NCI-H2107 treated with DMSO at 0.1 percent for 48 hours (cell line): ENCODE measurements at regions not wholly inside any gene's neighbourhood (a gene's known extent, or its start where the extent isn't known, plus 50 kb on each side); places are given as distances from the start of the nearest gene placed in this dataset.
"Not testable (repeated sequence)": the region's sequence is repeated elsewhere in the genome, so short reads cannot be mapped to it uniquely, and the experiment has no call there.

ENCODE experiments used
- DNase-seq: peaks from one replicate; lab custom pipeline; 2025; ENCODE audit not compliant: unreplicated experiment; lab: John Stamatoyannopoulos, UW

GRCh38 chr14:43877351-43877960 lies 629.6 kb downstream of the FSCB start:
- DNase-seq: no peak

- no peak for DNase-seq
Measured at GRCh38 chr14:43872752-43873655, 634.1 kb downstream of the FSCB start.

GRCh38 chr14:43872222-43872621 lies 634.9 kb downstream of the FSCB start:
- no peak for DNase-seq

GRCh38 chr14:43858981-43859380 lies 648.1 kb downstream of the FSCB start:
- no peak for DNase-seq

DNA sequence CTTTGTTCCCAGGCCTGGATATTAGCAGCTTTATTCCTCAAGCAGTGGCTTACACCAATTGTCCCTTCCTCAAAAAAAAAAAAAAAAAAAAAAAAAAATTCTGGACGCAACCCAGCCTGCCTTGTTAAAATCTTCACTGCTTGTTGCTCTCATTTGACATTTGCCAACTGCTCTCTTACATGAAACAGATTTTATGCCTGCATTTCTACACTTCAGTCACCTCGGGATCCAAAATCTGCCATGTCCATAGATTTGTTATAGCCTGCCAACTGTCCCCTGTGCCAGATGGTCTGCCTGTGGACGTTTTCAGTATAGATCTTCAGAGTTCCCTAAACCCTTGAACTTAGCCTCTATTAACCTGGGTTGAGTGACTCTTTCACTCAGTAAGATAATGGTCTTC lies 651.5 kb downstream of the FSCB start:
- DNase-seq: no peak

DNA sequence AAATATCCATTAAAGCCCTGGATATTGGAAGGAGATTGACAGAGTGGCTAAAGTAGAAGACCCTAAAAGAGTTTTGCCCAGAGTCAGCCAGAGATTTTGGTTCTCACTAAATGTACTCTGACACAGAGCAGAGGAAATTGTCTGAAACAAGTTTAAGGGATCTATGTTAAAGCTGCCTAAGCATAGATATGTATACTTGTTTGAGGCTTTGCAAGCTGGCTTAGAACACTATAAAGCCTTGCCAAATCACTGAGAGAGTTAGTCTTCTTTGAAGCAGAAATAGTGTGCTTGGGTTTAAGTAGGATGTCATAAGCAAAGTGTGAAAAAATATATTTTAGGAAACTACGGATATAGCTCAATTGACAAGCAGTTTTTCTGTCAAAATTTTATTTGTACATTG lies 653.5 kb downstream of the FSCB start:
- DNase-seq: no peak

DNA sequence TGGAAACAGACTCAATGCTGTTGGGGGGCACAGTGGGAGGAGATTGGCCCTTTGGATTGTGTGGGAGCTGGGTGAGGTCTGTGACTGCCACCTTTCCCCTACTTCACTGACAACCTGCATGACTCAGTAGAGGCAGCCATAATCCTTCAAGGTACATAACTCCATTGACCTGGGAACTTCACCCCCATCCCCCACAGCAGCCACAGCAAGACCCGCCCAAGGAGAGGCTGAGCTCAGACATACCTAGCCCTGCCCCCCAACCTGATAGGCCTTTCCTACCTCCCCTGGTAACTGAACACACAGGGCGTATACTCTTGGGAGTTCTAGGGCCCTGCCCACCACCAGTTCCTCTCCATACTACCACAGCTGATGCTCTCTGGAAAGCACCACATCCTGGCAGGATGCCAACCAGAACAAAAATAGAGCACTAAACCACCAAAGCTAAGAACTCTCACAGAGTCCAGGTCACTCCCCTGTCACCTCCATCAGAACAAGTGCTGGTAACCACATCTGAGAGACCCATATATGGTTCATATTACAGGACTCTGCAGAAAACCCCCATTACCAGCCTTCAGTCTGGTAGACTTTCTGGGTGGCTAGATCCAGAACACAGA lies 703.9 kb downstream of the FSCB start:
- DNase-seq: no peak

DNA sequence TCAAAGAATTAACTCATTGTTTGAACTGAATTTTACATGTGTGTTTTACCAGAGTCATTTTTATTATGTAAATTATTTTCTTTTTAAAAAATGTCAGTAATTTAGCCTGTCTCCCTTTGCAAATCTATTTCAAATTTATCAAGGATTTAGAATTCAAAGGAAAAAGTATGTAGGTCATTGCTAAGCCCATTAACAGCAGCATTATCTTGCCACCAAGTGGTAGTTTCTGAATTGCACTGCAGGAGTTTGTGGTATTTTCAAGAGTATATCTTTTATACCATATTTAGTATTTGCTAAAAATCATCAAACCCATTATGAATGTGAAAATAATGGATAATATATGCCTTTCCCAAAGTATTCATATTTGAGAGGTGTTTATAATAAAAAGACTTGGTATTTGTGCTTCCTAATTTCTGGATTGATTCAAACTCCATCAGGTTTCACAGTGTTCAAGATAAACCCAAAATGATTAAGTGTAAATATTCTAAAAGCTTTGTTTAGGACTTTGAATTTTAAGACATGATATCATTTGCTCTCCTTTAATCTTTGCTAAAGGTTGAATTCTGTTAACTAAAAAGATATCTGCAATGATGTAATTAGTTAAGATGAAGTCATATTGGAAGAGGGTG lies 711.4 kb downstream of the FSCB start:
- DNase-seq: peak; percentile 66

DNA sequence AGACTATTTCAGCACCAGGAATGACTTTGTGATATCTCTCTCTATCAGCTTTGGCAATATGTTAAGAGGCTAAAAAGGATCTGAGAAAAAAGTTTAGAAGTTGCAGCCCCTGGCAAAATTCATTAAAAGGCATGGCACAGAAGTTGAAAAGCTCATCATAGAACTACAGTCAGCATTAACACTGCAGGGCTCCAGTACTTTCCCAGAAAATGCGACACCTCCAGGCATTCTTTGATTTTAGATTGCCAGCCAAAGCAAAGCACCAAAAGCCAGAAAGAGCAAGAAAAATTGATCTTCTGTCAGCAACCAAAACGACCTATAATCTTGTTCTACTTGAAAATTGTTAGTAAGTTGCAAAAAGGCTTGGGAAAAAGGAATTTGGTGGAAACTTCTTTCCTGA lies 713.5 kb downstream of the FSCB start:
- DNase-seq: no peak

- no peak for DNase-seq
Measured at GRCh38 chr14:43792980-43793379, 714.1 kb downstream of the FSCB start.

GRCh38 chr14:43790681-43791080 lies 716.4 kb downstream of the FSCB start:
- no peak for DNase-seq

DNA sequence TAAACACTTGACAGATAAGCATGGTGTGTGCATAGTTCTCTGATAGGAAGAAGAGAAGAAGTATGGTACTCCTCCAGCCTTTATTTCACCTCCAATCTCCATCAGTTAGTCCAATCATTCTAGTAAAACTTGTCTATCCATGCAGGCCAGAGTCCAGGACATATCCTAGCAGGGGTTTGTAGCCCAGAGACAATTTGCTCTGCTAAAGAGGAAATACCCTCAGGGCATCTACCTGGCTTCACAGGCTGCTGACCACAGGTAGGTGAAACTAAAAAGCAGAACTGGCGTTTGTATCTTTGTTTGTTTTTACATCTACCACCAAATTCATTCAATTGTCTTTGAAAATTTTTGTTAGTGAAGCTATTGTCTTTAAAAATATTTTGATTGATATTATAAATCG lies 717.6 kb downstream of the FSCB start:
- no peak for DNase-seq

DNA sequence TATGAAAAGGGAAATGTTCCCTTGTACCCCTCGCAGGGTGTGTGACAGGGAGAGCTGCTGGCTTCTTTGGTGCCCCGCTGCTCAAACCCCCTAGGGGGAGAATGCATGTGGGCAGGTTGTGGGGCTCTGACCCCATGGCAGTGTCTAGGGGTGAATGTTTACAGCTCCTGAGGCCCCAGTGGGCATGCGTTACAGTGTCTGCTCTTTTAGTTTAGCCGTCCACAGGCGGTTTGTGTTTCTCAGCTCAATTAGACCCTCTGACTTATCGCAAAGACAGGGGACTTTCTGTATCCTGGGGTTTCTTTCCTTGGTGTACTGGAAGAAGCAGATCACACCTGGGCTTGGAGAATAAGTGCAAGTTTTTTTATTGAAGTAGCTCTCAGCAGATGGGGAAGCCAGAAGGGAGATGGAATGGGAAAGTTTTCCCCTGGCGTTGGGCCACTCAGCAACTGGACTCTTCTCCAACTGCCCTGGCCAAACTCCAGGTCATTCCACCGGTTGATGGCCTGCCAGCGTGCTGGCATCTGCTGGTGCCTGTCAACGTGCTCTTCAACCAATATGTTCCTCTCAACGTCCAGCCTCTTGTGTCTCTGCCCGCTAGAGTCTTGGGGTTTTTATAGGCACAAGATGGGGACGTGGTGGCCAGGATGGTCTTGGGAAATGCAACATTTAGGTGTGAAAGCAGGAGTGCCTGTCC lies 720.9 kb downstream of the FSCB start:
- DNase-seq: no peak

DNA sequence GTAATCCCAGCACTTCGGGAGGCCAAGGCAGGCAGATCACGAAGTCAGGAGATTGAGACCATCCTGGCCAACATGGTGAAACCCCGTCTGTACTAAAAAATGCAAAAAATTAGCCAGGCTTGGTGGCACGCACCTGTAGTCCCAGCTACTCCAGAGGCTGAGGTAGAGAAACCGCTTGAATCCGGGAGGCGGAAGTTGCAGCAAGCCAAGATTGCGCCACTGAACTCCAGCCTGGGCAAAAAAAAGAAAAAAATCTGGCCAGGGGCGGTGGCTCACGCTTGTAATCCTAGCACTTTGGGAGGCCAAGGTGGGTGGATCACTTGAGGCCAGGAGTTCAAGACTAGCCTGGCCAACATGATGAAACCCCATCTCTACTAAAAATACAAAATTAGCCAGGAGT lies 722.7 kb downstream of the FSCB start:
- not testable (repeated sequence) for DNase-seq

DNA sequence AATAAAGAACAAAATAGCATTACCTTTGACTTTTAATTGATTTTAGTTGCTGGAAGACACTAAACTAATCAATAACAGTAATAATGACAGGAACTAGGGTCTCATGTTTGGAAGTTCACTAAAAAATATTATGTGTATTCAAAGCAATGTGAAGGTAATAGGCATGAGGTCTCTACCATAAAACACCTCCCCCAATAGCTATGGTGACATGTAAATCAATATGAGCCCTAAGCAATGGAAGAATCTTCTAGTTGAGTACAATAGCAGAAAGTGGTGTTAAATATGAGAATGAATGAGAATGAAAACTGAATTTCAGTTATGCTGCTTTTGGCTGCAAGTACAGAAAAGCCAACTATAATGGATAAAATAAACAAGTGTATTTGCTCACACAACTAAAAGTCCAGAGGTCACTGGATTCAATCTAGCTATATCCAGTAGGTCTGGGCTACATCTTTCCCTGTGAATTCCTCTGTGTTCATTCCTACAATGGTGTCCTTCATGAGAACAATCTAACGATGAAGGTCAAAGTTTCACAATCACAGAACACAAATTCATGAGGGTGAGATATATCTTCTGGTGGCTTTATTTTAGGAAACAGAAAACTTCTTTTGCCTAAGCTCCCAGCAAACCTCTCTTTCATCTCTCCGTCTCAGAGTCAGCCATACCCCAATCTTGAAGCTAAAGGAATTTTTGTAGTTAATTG lies 728.0 kb downstream of the FSCB start:
- no peak for DNase-seq

DNA sequence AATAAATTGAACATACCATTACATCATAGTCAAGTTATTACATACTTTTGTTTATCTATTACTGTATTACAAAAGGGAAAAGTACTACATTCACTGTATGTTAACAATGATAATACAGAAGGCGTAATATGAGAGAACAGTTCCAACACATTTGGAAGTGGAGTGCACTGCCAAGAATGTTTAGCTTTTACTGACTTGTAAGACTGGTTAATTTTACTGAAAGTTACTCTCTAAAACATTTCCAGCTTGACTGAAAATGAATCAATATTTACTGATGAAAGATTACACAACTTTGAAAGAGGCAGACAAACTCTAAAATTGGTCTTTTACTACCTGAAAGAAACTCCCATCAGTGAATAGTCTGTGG lies 728.5 kb downstream of the FSCB start:
- DNase-seq: no peak

DNA sequence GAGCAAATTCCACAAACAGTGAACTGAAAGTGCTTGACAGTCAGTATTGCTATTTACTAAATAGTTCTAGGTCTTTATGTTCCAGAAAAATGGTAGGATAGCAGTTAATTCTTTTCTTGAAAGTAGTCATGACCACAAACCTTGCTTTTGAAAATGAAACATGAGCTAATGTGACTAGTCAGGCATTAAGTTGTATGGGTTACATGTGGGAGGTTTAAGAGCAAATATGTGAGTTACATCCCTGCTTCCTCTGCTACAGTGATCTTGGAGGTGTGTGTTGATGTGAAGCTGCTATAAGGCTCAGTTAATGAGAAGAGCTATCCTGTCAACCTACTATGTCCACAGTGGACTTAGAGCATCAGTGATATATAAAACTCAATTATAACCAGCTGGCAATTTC lies 741.6 kb downstream of the FSCB start:
- DNase-seq: peak; percentile 34

DNA sequence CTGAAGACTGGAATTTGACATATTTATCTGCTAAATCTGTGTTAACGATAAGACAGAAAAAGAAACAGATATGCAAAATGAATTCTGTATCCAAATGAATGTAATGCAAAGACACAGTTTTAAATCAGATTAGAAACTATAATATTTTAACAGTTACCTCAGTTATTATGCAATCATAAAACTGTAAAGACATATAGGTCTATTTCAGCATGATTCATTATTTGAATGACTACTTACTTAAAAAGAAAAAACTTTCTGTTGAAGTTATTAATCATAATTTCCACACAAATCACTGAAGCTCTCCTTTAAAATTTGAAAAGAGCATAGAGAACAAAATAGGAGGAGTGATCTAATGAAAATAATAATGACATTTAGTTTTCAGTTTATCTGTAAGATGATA lies 742.6 kb downstream of the FSCB start:
- no peak for DNase-seq

GRCh38 chr14:43755707-43756106 lies 751.4 kb downstream of the FSCB start:
- no peak for DNase-seq

GRCh38 chr14:43754838-43755237 lies 752.2 kb downstream of the FSCB start:
- DNase-seq: no peak

DNA sequence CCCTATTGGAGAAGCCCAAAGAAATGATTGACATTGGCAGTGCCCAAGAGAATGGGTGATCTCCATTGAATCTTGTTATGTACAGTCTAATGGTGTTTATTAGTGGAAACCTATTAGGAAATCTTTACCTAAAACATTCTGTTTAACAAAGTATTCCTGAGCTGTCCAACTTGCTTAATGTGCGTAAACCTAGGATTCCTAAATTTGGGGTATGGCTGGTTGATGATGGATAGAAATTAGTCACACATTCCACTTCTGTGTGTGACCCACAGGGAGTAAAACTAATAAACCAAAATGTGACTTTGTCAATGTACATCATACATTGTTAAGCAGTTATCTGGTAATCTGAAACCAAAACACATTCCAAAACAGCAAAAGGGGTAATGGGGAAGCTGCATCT lies 761.3 kb downstream of the FSCB start:
- DNase-seq: no peak
